ENCODE measurements at regions not wholly inside any gene's neighbourhood (a gene's known extent, or its start where the extent isn't known, plus 50 kb on each side); places are given as distances from the start of the nearest gene placed in this dataset.

DNA sequence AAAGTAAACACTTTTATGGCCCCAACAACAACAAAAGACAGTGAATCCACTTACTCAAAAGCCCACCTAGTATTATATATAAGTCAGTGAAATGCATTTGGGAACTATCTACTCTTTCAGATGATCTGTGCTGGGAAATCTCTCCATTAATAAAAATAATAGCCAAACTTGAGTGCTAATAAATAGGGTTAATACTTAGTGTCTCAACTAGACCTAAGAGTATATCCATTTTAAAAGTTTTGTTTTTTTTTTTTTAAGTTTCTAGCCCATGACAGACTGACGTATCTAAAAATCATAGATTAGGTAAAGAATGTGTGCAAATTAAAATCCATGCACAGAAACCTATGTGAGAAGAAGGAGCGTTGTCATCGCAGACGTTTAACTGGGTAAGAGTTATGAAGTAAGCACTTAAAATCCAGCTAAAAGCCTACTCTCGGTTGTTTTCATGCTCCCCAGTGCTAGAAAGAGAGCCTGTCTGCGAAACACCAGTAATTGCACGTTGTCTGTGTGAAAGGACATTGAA is 83.4 kb upstream of the PELI1 start:
- POLR2A ChIA-PET, result no interaction called here
- TF ChIP-seq, protein P1, sequence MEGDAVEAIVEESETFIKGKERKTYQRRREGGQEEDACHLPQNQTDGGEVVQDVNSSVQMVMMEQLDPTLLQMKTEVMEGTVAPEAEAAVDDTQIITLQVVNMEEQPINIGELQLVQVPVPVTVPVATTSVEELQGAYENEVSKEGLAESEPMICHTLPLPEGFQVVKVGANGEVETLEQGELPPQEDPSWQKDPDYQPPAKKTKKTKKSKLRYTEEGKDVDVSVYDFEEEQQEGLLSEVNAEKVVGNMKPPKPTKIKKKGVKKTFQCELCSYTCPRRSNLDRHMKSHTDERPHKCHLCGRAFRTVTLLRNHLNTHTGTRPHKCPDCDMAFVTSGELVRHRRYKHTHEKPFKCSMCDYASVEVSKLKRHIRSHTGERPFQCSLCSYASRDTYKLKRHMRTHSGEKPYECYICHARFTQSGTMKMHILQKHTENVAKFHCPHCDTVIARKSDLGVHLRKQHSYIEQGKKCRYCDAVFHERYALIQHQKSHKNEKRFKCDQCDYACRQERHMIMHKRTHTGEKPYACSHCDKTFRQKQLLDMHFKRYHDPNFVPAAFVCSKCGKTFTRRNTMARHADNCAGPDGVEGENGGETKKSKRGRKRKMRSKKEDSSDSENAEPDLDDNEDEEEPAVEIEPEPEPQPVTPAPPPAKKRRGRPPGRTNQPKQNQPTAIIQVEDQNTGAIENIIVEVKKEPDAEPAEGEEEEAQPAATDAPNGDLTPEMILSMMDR (IDR thresholded peaks at IDR 0.05; ENCODE audit: insufficient read depth, low read depth, low read length), result no peak
- peak overlapping the region; percentile 31 for H3K4me3 ChIP-seq (ENCODE audit: low read depth, low read length)
- DNase-seq (ENCODE audit: low read depth), result no peak
- peaks cover 18% of the 10 kb centered on the region for H3K27me3 ChIP-seq (ENCODE audit: control insufficient read depth, insufficient read depth, low read length)
- H3K36me3 ChIP-seq (ENCODE audit: control insufficient read depth, insufficient read depth, low read length), result no peaks in the 10 kb centered on the region
- CTCF ChIA-PET, result interaction anchor here (0.9 to 1.3 kb wide), 2 partner anchors 84 to 260 kb away, joined by 3 to 4 read pairs; no protein-coding TSS in a partner anchor

DNA sequence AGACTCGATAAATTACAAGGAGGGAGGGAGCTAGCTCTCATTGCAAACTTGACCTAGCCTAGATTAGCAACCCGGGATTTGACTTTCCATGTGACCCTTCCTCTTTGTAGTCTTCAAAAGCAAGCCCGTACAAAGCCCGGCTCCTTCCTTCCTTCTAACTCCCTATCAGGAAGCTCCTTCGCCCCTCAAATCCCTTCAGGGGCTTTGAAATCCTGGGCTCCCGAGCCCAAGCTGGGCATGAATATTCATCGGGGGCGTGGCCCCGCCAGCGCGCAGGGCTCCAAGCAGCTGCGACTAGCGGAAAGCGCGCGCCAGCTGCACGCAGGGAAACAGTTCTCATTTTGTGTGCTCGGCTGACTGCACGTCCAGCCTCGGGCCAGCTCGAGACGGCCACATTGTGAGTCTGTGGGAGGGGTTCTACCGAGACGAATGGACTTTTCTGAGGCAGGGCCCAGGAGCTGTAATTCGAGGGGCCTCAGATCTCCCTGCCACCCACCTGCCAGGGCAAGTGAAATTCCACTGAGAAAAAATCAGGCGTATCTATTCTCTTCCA is 84.0 kb upstream of the PELI1 start:
- CTCF ChIA-PET, result interaction anchor here (0.9 to 1.3 kb wide), 3 partner anchors 84 to 260 kb away, joined by 3 to 4 read pairs (median 3); no protein-coding TSS in a partner anchor
- TF ChIP-seq, protein P1 (IDR thresholded peaks at IDR 0.05; ENCODE audit: insufficient read depth, low read depth, low read length), result peak; percentile 21
- POLR2A ChIA-PET, result no interaction called here
- Histone ChIP-seq H3K36me3 (ENCODE audit: control insufficient read depth, insufficient read depth, low read length) (no peaks in the 10 kb centered on the region), H3K27me3 (ENCODE audit: control insufficient read depth, insufficient read depth, low read length) (peaks cover 16% of the 10 kb centered on the region), H3K4me3 (ENCODE audit: low read depth, low read length) (peak overlapping the region; percentile 31)
- DNase-seq (ENCODE audit: low read depth), result no peak

GRCh38 chr2:64228918-64229317 is 84.7 kb upstream of the PELI1 start:
- DNase-seq (ENCODE audit: low read depth), result no peak
- Histone ChIP-seq H3K36me3 (ENCODE audit: control insufficient read depth, insufficient read depth, low read length) (no peaks in the 10 kb centered on the region), H3K27me3 (ENCODE audit: control insufficient read depth, insufficient read depth, low read length) (peaks cover 16% of the 10 kb centered on the region), H3K4me3 (ENCODE audit: low read depth, low read length) (no peak overlapping the region)
- TF ChIP-seq, protein P1 (IDR thresholded peaks at IDR 0.05; ENCODE audit: insufficient read depth, low read depth, low read length), result no peak
- POLR2A ChIA-PET, result no interaction called here
- CTCF ChIA-PET, result interaction anchor here (1.2 kb wide), 1 partner anchor 101 kb away, joined by 3 read pairs; no protein-coding TSS in a partner anchor

DNA sequence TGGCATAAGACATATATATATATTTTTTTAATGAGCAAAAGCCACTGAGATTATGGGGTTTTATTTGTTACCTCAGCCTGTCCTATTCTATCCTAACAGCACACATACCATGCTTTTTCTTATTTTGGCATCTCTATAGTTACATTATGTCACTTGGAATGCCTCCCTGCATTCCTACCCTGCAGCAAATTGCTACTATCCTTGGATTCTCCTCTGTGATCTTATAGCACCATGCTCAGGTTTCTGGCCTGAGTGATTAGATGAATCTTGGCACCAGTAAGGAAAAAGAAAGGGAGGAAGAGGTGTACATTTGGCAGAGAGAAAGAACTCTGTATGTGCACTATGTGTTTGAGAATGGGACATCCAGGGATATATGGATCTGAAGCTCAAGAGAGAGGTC is 86.3 kb upstream of the PELI1 start:
- DNase-seq (ENCODE audit: low read depth), result no peak
- Histone ChIP-seq H3K27me3 (ENCODE audit: control insufficient read depth, insufficient read depth, low read length) (peaks cover 16% of the 10 kb centered on the region), H3K36me3 (ENCODE audit: control insufficient read depth, insufficient read depth, low read length) (no peaks in the 10 kb centered on the region), H3K4me3 (ENCODE audit: low read depth, low read length) (no peak overlapping the region)
- ChIA-PET CTCF (interaction anchor here (1.0 kb wide), 1 partner anchor 82 kb away, joined by 3 read pairs; no protein-coding TSS in a partner anchor), POLR2A (no interaction called here)
- TF ChIP-seq, protein P1 (IDR thresholded peaks at IDR 0.05; ENCODE audit: insufficient read depth, low read depth, low read length), result no peak

DNA sequence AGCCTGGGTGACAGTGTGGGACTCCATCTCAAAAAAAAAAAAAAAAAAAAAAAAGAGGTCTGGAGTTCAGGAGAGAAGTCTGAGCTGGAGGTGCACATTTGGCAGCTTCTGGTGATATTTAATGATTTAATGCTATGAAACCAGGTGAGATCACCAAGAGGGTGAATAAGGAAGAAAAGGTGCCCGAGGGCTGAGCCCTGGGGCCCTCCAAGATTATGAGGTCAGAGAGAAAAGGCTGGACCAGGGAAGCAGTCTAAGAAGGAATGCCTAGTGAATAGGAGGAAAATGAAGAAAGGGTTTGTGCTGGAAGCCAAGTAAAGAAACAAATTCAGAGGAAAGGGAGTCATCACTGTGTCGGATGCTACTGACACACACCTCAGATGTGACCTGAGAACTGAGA is 88.0 kb upstream of the PELI1 start:
- no peak overlapping the region for H3K4me3 ChIP-seq (ENCODE audit: low read depth, low read length)
- DNase-seq (ENCODE audit: low read depth), result no peak
- no peaks in the 10 kb centered on the region for H3K36me3 ChIP-seq (ENCODE audit: control insufficient read depth, insufficient read depth, low read length)
- TF ChIP-seq, protein P1 (IDR thresholded peaks at IDR 0.05; ENCODE audit: insufficient read depth, low read depth, low read length), result no peak
- ChIA-PET POLR2A (interaction anchor here (0.7 kb wide), 1 partner anchor 99 kb away, joined by 18 read pairs; no protein-coding TSS in a partner anchor), CTCF (no interaction called here)
- H3K27me3 ChIP-seq (ENCODE audit: control insufficient read depth, insufficient read depth, low read length), result peaks cover 11% of the 10 kb centered on the region
